ENCODE measurements at regions not wholly inside any gene's neighbourhood (a gene's known extent, or its start where the extent isn't known, plus 50 kb on each side); places are given as distances from the start of the nearest gene placed in this dataset.
"Not testable (repeated sequence)": the region's sequence is repeated elsewhere in the genome, so short reads cannot be mapped to it uniquely, and the experiment has no call there.

- no peak for DNase-seq
Observed at GRCh38 chr10:52368725-52369124, 54.6 kb downstream of the DKK1 start.

DNA sequence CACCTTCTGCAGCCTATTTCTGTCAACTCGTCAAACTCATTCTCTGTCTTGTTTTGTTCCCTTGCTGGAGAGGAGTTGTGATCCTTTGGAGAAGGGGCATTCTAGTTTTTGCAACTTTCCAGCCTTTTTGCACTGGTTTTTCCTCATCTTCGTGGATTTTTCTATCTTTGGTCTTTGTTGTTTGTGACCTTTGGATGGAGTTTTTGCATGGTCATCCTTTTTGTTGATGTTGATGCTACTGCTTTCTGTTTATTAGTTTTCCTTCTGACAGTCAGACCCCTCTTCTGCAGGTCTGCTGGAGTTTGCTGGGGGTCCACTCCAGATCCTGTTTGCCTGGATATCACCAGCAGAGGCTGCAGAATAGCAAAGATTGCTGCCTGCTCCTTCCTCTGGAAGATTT, 60.1 kb downstream of the DKK1 start:
- not testable (repeated sequence) for DNase-seq

DNA sequence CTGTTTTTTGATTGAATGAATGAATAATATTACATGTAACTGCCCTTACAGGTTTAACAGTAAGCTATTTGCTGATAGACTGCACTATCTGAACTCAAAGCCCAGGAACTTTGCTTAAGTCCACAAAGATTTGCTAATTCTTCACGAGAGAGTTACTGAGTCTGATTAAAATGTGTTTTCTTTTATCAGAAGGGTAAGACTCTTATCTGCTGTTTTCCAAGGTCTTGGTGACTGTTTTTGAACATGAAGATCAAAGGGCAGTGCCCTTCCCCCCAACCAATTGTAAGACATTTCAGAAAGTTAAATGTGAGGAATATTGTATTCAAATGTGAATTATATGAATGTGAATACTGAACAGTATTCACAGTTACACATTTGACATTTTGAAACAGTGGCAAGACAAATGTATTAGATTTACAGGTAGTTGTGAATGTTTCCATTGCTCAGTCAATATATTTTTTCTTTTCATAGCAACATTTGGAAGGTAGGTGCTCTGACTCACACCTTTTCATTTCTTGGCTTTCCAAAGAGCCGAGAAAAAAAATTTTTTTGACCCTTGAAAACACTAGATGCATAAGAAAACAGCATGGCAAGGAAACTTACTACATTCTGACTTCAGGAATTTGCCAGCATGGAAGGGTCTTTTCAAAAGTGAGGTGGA, 62.7 kb downstream of the DKK1 start:
- DNase-seq, result no peak

- no peak for DNase-seq
Observed at GRCh38 chr10:52378124-52378523, 64.0 kb downstream of the DKK1 start.

DNA sequence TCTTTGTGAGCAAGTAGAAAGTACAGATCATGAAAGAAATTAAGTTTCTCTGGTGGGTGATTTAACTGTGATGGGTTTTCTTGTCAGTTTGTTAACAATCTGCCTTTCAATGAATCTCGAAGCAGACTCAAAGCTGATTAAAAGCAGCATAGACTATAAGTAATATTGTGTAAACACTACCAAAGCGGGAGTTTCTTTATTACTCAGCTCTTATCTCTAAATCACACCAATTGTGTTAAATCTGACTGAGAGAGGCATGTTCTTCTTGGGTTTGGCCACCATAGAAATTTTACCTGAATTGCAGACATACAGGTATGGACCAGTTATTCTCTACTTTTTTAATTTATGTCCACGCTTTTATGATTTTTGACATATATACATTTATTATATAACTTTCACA, 65.2 kb downstream of the DKK1 start:
- no peak for DNase-seq

DNA sequence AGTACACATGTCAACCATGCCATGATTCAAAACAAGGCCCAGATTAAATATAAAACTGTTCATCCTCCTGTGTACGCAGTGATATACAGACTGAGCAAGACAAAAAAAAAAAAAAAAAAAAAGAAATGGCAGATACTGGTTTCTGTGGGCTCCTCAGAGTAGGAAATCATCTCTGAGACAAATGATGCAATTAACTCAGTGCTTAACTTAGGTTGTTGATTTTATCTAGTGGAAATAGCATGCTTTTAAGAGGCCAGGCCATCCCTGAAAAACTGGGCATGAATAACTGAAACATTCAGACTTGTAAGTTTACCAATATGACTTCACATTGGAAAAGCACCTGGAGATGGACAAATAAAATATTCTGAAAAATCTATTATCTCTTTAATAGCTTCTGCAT, 69.0 kb downstream of the DKK1 start:
- DNase-seq, result no peak

DNA sequence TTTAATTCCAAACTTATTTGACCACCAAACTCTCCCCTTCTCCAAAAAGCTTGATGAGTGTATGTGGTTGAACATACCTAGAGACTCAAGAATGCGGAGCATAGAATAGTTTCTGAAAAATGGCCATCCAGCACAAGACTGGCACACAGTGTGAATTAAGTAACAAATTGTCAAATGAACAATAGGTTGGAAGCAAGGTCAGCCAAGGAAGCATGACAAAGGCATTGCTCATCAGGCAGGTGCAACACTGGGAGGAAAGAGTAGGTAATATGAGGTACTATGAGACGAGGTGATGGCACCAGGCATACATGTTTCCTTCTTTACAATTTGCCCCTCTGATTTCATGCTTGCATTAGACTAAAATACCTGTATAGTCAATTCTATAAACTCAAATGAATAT, 73.7 kb downstream of the DKK1 start:
- DNase-seq, result no peak

DNA sequence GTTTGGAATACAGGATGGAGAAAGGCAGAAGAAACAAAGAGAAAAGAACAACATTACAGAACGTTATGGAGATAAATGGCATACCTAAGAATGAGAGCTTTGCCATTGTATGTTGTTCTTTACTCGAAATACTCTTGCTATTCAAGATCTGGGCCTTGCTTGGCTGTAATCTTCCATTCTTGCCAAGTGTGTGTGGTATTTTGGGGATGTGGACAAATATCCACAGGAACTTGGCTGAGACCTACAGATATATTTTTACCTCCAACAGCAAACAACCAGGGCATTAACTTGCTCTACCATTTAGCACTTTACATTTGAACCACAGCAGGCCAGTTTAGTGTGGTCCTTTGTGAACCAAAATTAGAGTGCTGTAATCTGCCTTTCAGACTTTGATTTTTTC, 76.3 kb downstream of the DKK1 start:
- DNase-seq, result no peak

GRCh38 chr10:52391927-52392602, 78.0 kb downstream of the DKK1 start:
- DNase-seq, result no peak

DNA sequence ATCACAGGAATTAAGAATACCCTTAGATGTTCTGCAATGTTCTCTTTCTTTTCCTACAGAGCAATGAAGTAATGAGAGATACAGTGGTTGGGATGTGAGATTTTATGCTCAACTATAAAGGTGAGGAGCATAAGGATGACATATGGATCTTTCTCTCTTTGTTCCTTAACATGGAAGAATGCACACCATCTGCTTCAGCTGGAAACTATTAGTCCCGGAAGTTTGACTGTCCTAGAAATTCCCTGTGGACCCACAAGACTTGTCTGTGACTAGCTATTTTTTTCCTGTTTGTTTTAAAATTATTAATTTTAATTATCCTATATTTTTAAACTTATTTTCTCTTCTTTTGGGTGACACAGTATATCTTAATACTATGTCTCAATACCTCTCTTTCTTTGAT, 80.2 kb downstream of the DKK1 start:
- no peak for DNase-seq

GRCh38 chr10:52400562-52400961, 86.5 kb downstream of the DKK1 start:
- no peak for DNase-seq

DNA sequence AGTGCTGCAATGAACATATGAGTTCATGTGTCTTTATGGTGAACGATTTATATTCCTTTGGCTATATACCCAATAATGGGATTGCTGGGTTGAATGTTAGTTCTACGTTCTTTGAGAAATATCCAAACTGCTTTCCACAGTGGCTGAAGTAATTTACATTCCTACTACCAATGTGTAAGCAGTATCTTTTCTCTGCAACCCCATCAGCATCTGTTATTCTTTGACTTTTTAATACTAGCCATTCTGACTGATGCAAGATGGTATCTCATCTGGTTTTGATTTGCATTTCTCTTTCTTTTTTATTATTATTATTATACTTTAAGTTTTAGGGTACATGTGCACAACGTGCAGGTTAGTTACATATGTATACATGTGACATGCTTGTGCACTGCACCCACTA, 89.7 kb downstream of the DKK1 start:
- DNase-seq, result not testable (repeated sequence)

DNA sequence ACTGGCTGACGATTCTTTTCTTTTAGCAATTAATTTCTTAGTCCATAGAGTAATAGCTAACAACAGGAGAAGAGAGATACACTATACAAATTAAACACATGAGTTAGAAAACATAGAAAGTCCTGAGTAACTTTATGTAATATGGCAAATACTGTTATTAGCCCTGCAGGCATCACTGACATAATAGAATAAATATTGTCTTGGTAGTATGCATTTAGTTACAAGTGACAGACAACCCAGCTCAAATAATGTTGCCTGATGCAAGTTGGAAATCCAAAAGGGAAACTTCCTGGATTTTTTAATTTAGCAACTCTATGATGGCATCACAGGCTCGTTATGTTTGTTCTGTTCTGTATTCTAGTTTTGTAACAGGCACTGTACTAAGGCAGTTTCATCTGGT, 95.1 kb downstream of the DKK1 start:
- no peak for DNase-seq

DNA sequence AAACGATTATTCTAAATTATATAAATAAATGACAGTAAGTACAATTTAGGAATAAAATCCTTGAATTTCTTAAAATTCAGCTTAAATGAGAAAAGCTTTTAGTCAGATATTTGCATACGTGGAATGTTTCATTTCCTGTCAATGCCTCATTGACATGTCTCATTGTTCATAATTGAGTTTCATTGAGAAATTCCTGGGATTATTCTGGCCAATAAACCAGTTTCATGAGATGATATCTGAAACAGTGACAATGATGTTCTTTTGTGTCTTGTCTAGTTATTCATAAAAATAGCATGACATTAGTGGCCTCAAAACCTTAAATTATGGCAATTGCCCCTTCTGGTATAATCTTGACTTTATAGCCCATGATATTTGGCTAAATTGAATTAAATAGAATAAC, 95.8 kb downstream of the DKK1 start:
- DNase-seq, result no peak

DNA sequence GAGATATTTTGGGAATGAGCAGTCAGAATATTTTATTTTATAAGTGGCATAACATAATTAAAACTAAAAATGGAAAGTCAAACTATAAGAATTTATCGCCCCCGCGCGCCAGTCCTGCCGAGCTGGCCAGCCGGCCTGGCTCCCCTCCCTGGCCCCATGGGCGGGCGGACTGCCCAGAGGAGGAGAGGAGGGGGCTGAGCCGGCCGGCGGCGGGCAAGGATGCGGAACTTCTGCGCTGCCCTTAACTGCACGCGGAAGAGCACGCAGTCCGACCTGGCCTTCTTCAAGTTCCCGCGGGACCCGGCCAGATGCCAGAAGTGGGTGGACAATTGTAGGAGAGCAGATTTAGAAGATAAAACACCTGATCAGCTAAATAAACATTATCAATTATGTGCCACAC, 96.8 kb downstream of the DKK1 start:
- no peak for DNase-seq

DNA sequence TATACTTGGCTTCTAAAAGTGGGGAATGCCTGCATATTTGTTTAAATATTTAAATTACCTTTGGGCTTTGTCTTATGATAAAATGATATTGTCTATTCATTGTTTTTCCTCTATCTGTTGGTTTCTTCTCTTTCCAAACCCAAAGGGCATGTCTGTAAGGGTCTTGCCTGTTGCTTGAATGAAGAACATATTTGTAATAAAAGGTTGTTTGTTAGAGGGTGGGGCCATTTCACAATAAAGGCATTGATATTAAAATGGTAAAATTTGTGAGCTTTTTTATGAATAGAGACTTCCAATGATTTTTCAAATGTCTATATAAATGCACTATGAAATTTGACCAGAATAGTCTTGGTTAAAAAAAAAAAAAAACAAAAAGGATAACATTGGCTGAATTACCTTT, 105.2 kb downstream of the DKK1 start:
- DNase-seq, result no peak

DNA sequence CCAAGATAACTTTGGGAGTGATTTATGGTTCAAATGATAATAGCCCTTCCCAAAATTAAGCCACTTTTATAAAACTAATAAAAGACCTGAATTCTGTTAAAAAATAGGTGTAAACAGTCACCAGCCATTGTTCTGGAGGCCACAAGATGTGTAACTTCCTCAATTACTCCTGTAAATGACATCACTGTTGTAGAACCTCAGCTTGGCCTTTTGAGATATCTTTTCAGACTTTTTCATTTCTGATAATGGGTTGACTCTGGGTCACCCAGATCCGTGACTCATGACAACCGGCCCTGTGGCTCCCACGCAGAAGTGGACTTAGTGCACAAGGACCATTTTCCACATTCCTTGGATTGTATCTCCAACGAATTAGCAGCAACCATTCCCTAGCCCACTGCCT, 106.6 kb downstream of the DKK1 start:
- no peak for DNase-seq

GRCh38 chr10:52423369-52423768, 109.3 kb downstream of the DKK1 start:
- DNase-seq, result no peak

GRCh38 chr10:52424341-52424740, 110.3 kb downstream of the DKK1 start:
- no peak for DNase-seq

GRCh38 chr10:52434734-52435133, 120.7 kb downstream of the DKK1 start:
- DNase-seq, result no peak

DNA sequence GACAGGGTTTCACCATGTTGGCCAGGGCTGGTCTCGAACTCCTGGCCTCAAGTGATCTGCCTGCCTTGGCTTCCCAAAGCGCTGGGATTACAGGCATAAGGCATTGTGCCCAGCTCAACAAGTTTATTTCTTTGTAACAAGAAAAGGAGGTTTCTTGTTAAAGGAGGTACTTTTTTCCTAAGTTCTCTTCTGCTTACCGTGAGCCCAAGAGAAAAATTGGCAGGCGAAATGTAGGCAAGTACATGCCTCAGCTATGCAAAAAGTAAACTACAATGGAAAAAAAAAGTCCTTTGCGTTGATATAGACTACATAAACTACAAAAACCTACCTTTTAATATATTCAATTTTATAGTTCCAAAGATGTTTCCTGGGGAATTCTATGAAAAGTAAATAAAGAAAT, 122.6 kb downstream of the DKK1 start:
- no peak for DNase-seq

GRCh38 chr10:52437205-52437646, 123.1 kb downstream of the DKK1 start:
- DNase-seq, result no peak

- no peak for DNase-seq
Observed at GRCh38 chr10:52438119-52438518, 124.0 kb downstream of the DKK1 start.

DNA sequence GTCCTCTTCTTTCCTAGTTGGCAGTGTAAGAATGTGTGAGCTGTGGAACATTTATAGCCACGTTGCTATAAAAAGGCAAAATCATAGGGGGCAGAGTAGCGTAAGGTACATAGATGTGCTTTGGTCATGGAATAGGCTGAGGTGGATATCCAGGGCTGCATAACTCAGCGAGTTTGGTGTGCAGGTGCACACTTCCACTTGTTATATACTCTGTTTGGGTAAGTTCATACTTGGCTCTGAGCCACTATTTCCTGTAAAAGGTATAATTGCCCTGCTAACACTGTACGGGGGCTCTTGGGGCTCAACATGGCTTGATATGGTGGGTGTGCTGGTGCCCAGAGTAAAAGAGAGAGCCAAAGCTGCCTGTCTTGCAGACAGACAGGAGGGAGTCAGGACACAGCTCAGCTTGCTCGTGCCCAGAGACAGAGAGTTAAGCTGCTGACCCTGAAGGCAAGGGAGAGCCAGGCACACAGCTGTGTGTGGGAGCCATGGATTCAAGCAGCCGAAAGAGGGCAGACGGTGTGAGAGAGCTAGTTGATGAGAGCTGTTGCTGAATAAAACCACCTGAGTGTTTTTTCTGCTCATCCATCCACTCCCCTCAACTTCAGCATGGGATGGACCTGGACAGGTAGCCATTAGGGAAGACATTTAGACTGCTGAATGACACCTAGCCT, 126.7 kb downstream of the DKK1 start:
- no peak for DNase-seq
